Trophoblast cell (in vitro differentiated cells and primary cell): ENCODE measurements at regions not wholly inside any gene's neighbourhood (a gene's known extent, or its start where the extent isn't known, plus 50 kb on each side); places are given as distances from the start of the nearest gene placed in this dataset.

Experiments used
- DNase-seq, 2 donors: peaks; one replicate each; pipeline ENCODE4 v3.0.0-alpha.2; 2016
- H2AFZ ChIP-seq: 2 replicates; pipeline ENCODE4 v1.6.1; 2013; ENCODE audit warnings: low read length, moderate library complexity, mild to moderate bottlenecking; ENCODE audit not compliant: insufficient read depth, poor library complexity
- H2AK5ac ChIP-seq: 2 replicates; pipeline ENCODE4 v1.6.1; 2013; ENCODE audit warnings: mild to moderate bottlenecking, low read length
- H2BK120ac ChIP-seq: 2 replicates; pipeline ENCODE4 v1.6.1; 2013; ENCODE audit warnings: low read length, mild to moderate bottlenecking, moderate library complexity; ENCODE audit not compliant: insufficient read depth, poor library complexity
- H2BK12ac ChIP-seq: 2 replicates; pipeline ENCODE4 v1.6.1; 2013; ENCODE audit warnings: mild to moderate bottlenecking, low read length, moderate library complexity
- H2BK5ac ChIP-seq: 2 replicates; pipeline ENCODE4 v1.6.1; 2013; ENCODE audit warnings: low read length, low read depth, moderate library complexity, mild to moderate bottlenecking; ENCODE audit not compliant: poor library complexity
- H3K14ac ChIP-seq: 2 replicates; pipeline ENCODE4 v1.6.1; 2013; ENCODE audit warnings: mild to moderate bottlenecking, low read length
- H3K18ac ChIP-seq: 2 replicates; pipeline ENCODE4 v1.6.1; 2013; ENCODE audit warnings: mild to moderate bottlenecking, low read length
- H3K23ac ChIP-seq: 2 replicates; pipeline ENCODE4 v1.6.1; 2013; ENCODE audit warnings: low read length
- H3K27ac ChIP-seq: 2 replicates; pipeline ENCODE4 v1.5.1; 2013; ENCODE audit warnings: low read depth, mild to moderate bottlenecking, inconsistent platforms, low read length, moderate library complexity
- H3K27me3 ChIP-seq: 2 replicates; pipeline ENCODE4 v1.6.1; 2013; ENCODE audit warnings: inconsistent platforms, mild to moderate bottlenecking, low read length, moderate library complexity; ENCODE audit not compliant: insufficient read depth
- H3K36me3 ChIP-seq, 2 experiments: 1 replicate in 1 of 2; 2 replicates in 1 of 2; pipeline ENCODE4 v1.6.1; 2013; ENCODE audit warnings: low read length in 2 of 2, mild to moderate bottlenecking in 2 of 2, moderate library complexity in 1 of 2; ENCODE audit not compliant: insufficient read depth in 2 of 2, control insufficient read depth in 1 of 2
- H3K4ac ChIP-seq: 2 replicates; pipeline ENCODE4 v1.6.1; 2013; ENCODE audit warnings: low read depth, mild to moderate bottlenecking, low read length, moderate library complexity
- H3K4me1 ChIP-seq, 2 experiments: 1 replicate in 1 of 2; 2 replicates in 1 of 2; pipeline ENCODE4 v1.6.1; 2013; ENCODE audit warnings: low read length in 2 of 2, mild to moderate bottlenecking in 2 of 2, moderate library complexity in 1 of 2; ENCODE audit not compliant: insufficient read depth in 2 of 2, control insufficient read depth in 1 of 2
- H3K4me2 ChIP-seq: 2 replicates; pipeline ENCODE4 v1.6.1; 2013; ENCODE audit warnings: inconsistent platforms, mild to moderate bottlenecking, low read length, moderate library complexity
- H3K4me3 ChIP-seq: 2 replicates; pipeline ENCODE4 v1.5.1; 2013; ENCODE audit warnings: mild to moderate bottlenecking, low read depth, low read length, inconsistent platforms
- H3K79me1 ChIP-seq: one replicate; pipeline ENCODE4 v1.6.1; 2013; ENCODE audit warnings: low read length
- H3K79me2 ChIP-seq: 2 replicates; pipeline ENCODE4 v1.6.1; 2013; ENCODE audit warnings: low read length, mild to moderate bottlenecking; ENCODE audit not compliant: control insufficient read depth, insufficient read depth, poor library complexity
- H3K9ac ChIP-seq: 2 replicates; pipeline ENCODE4 v1.6.1; 2013; ENCODE audit warnings: mild to moderate bottlenecking, low read length
- H3K9me3 ChIP-seq: 2 replicates; pipeline ENCODE4 v1.6.1; 2013; ENCODE audit warnings: low read depth, mild to moderate bottlenecking, control low read depth, inconsistent platforms, low read length; ENCODE audit not compliant: insufficient read depth
- H4K12ac ChIP-seq: 2 replicates; pipeline ENCODE4 v1.6.1; 2013; ENCODE audit warnings: low read depth, mild to moderate bottlenecking, low read length, moderate library complexity
- H4K8ac ChIP-seq: 2 replicates; pipeline ENCODE4 v1.6.1; 2013; ENCODE audit warnings: low read depth, mild to moderate bottlenecking, low read length, moderate library complexity
- H4K91ac ChIP-seq: one replicate; pipeline ENCODE4 v1.6.1; 2013; ENCODE audit warnings: low read depth, mild to moderate bottlenecking, low read length, moderate library complexity
- WGBS: extraction: QIAGEN DNeasy Blood & Tissue Kit; methylation state at CpG from one replicate; pipeline ENCODE4 v1.1.7; 2013; ENCODE audit warnings: missing lambda C conversion rate; ENCODE audit not compliant: insufficient read length, insufficient coverage; ENCODE audit errors: extremely low coverage; 5-methylcytosine and 5-hydroxymethylcytosine counted together

DNA sequence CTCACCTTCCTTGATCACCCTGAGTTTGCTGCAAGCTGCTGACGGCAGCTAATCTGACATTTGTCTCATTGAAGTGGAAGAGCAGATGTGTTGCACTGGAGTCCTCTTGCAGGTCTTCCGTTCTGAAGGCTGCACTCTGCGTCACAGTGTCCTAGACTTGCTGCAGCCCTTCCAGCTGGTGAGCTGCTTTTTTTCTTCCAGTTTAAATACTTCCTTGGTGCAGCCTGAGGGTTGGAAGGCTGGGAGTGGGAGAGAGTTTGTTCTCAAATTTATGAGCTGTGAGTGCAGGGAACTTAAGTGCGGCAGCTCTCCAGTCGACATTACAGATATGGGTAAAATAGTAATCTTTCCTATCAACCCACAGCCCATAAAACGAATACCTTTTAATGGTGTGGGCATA, 303.6 kb upstream of the FAT1 start:
- H2BK5ac ChIP-seq = no peak overlapping the region
- no peaks in the 10 kb centered on the region for H3K9me3 ChIP-seq
- H3K18ac ChIP-seq = no peak overlapping the region
- no peak overlapping the region for H3K27ac ChIP-seq
- H3K14ac ChIP-seq = no peak overlapping the region
- no peak overlapping the region for H4K12ac ChIP-seq
- no peak overlapping the region for H2AK5ac ChIP-seq
- H2AFZ ChIP-seq = no peak overlapping the region
- DNase-seq = no peak
- no peak overlapping the region for H2BK120ac ChIP-seq
- H3K27me3 ChIP-seq = no peaks in the 10 kb centered on the region
- no peak overlapping the region for H3K4me2 ChIP-seq
- no peak overlapping the region for H3K4ac ChIP-seq
- H3K36me3 ChIP-seq = no peaks in the 10 kb centered on the region
- no CpG with 5 or more reads among the region's 6 CpGs for WGBS
- no peaks in the 10 kb centered on the region for H3K4me1 ChIP-seq
- no peak overlapping the region for H2BK12ac ChIP-seq
- no peaks in the 10 kb centered on the region for H3K79me2 ChIP-seq
- no peaks in the 10 kb centered on the region for H3K79me1 ChIP-seq
- no peak overlapping the region for H4K8ac ChIP-seq
- H4K91ac ChIP-seq = no peak overlapping the region
- H3K4me3 ChIP-seq = no peak overlapping the region
- H3K23ac ChIP-seq = no peak overlapping the region
- no peak overlapping the region for H3K9ac ChIP-seq

DNA sequence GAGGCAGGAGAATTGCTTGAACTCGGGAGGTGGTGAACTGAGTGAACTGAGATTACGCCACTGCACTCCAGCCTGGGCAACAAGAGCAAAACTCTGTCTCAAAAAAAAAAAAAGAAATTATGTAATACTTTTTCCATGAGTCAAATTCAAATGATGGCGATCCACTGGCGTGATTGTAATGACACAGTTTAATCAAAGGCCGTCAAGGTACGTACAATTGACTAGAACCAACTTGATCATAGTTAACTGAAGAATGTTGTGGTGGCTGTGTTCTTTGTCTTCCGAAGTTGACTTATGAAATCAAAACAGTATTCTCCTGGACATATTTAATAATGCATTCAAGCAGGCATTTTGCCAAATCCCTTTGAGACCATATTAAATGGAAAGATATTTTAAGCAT, 318.6 kb upstream of the FAT1 start:
- H3K9me3 ChIP-seq = no peaks in the 10 kb centered on the region
- no peak overlapping the region for H2BK120ac ChIP-seq
- no CpG with 5 or more reads among the region's 7 CpGs for WGBS

GRCh38 chr4:187046471-187046870, 322.8 kb upstream of the FAT1 start:
- Histone ChIP-seq H3K27me3 (no peaks in the 10 kb centered on the region), H4K12ac (no peak overlapping the region), H2BK5ac (no peak overlapping the region), H4K8ac (no peak overlapping the region), H3K4ac (no peak overlapping the region), H2AK5ac (no peak overlapping the region), H3K79me1 (no peaks in the 10 kb centered on the region), H3K4me3 (no peak overlapping the region), H3K4me2 (no peak overlapping the region), H4K91ac (no peak overlapping the region), H3K79me2 (no peaks in the 10 kb centered on the region), H3K23ac (no peak overlapping the region), H3K27ac (no peak overlapping the region), H2AFZ (no peak overlapping the region), H3K14ac (no peak overlapping the region), H3K9ac (no peak overlapping the region), H2BK12ac (no peak overlapping the region), H3K36me3 (no peaks in the 10 kb centered on the region), H2BK120ac (no peak overlapping the region), H3K18ac (no peak overlapping the region), H3K4me1 (no peaks in the 10 kb centered on the region), H3K9me3 (no peaks in the 10 kb centered on the region)
- no peak for DNase-seq
- WGBS = no CpG with 5 or more reads among the region's 4 CpGs

More for the DNA sequence above, 318.6 kb upstream of the FAT1 start:
- H3K4me1 ChIP-seq = no peaks in the 10 kb centered on the region
- no peak overlapping the region for H3K18ac ChIP-seq
- H3K27ac ChIP-seq = no peak overlapping the region
- H3K27me3 ChIP-seq = no peaks in the 10 kb centered on the region
- no peak overlapping the region for H4K12ac ChIP-seq
- H3K79me2 ChIP-seq = no peaks in the 10 kb centered on the region
- no peak overlapping the region for H2BK5ac ChIP-seq
- no peak overlapping the region for H3K23ac ChIP-seq
- no peak overlapping the region for H3K4ac ChIP-seq
- H3K4me3 ChIP-seq = no peak overlapping the region
- no peak overlapping the region for H4K91ac ChIP-seq
- no peaks in the 10 kb centered on the region for H3K36me3 ChIP-seq
- H2AK5ac ChIP-seq = no peak overlapping the region
- H2AFZ ChIP-seq = no peak overlapping the region
- H2BK12ac ChIP-seq = no peak overlapping the region
- no peak overlapping the region for H3K9ac ChIP-seq
- no peak overlapping the region for H3K4me2 ChIP-seq
- H3K79me1 ChIP-seq = no peaks in the 10 kb centered on the region
- no peak overlapping the region for H4K8ac ChIP-seq
- no peak overlapping the region for H3K14ac ChIP-seq
- DNase-seq = no peak

- H3K18ac ChIP-seq = no peak overlapping the region
- H3K9ac ChIP-seq = no peak overlapping the region
- no peak overlapping the region for H3K4ac ChIP-seq
- no peak overlapping the region for H2AFZ ChIP-seq
- no peak overlapping the region for H4K12ac ChIP-seq
- no peaks in the 10 kb centered on the region for H3K36me3 ChIP-seq
- no peak for DNase-seq
- H2BK120ac ChIP-seq = no peak overlapping the region
- H2BK5ac ChIP-seq = no peak overlapping the region
- H4K91ac ChIP-seq = no peak overlapping the region
- no peaks in the 10 kb centered on the region for H3K27me3 ChIP-seq
- H3K79me1 ChIP-seq = no peaks in the 10 kb centered on the region
- H3K27ac ChIP-seq = no peak overlapping the region
- no peaks in the 10 kb centered on the region for H3K4me1 ChIP-seq
- H3K79me2 ChIP-seq = no peaks in the 10 kb centered on the region
- no peak overlapping the region for H3K4me2 ChIP-seq
- H3K23ac ChIP-seq = no peak overlapping the region
- H2BK12ac ChIP-seq = no peak overlapping the region
- H2AK5ac ChIP-seq = no peak overlapping the region
- no CpG with 5 or more reads among the region's 9 CpGs for WGBS
- no peaks in the 10 kb centered on the region for H3K9me3 ChIP-seq
- H4K8ac ChIP-seq = no peak overlapping the region
- no peak overlapping the region for H3K4me3 ChIP-seq
- no peak overlapping the region for H3K14ac ChIP-seq
Observed at GRCh38 chr4:187059021-187059420, 335.4 kb upstream of the FAT1 start.
